IMR-90 (cell line): ENCODE measurements at regions not wholly inside any gene's neighbourhood (a gene's known extent, or its start where the extent isn't known, plus 50 kb on each side); places are given as distances from the start of the nearest gene placed in this dataset.

ENCODE experiments used
- ATAC-seq: fragments of 200-7000 bp; cut with Tn5 transposase; 2 replicates; pipeline ENCODE4 v1.9.1; 2020; ENCODE audit warnings: low read depth, mild to moderate bottlenecking, moderate library complexity
- BruUV-seq: library from RNA; stranded (reverse); fragments of 400-500 nt; replicated peaks from 2 replicates; lab custom pipeline; 2021; lab: Mats Ljungman, UMichigan
- CTCF ChIA-PET: fragments of 300-600 bp; formaldehyde crosslinking; extraction: SDS; loops from one replicate; lab custom pipeline; 2021; ENCODE audit warnings: antibody characterized with exemption; lab: Yijun Ruan, JAX
- POLR2A ChIA-PET: fragments of 300-600 bp; sonication (Branson Sonifier 250); formaldehyde crosslinking; loops from one replicate; lab custom pipeline; 2022; ENCODE audit warnings: antibody characterized with exemption; ENCODE audit not compliant: unreplicated experiment; lab: Charles Lee
- DNase-seq: peaks from one replicate; pipeline ENCODE4 v3.0.0; 2013
- H2AFZ ChIP-seq: replicated peaks from 2 replicates; pipeline ENCODE3; 2013; ENCODE audit warnings: low read length, mild to moderate bottlenecking; ENCODE audit not compliant: poor library complexity
- H2AK5ac ChIP-seq: 2 replicates; pipeline ENCODE4 v1.6.1; 2013; ENCODE audit warnings: low read depth, low read length, inconsistent platforms
- H2AK9ac ChIP-seq: replicated peaks from 2 replicates; pipeline ENCODE3; 2013; ENCODE audit warnings: mild to moderate bottlenecking, low read depth, low read length, moderate library complexity; ENCODE audit not compliant: poor library complexity
- H2BK120ac ChIP-seq: 2 replicates; pipeline ENCODE4 v1.6.1; 2013; ENCODE audit warnings: low read depth, low read length, inconsistent platforms
- H2BK15ac ChIP-seq: 3 replicates; pipeline ENCODE4 v1.6.1; 2013; ENCODE audit warnings: low read depth, low read length, inconsistent platforms
- H2BK20ac ChIP-seq: 2 replicates; pipeline ENCODE4 v1.6.1; 2013; ENCODE audit warnings: low read depth, mild to moderate bottlenecking, inconsistent platforms, low read length, moderate library complexity
- H2BK5ac ChIP-seq: 2 replicates; pipeline ENCODE4 v1.6.1; 2013; ENCODE audit warnings: mild to moderate bottlenecking, low read depth, low read length, inconsistent platforms; ENCODE audit not compliant: poor library complexity, severe bottlenecking
- H3K14ac ChIP-seq: replicated peaks from 2 replicates; pipeline ENCODE4 v1.6.1; 2013; ENCODE audit warnings: low read depth, low read length, inconsistent platforms
- H3K18ac ChIP-seq: 2 replicates; pipeline ENCODE4 v1.6.1; 2013; ENCODE audit warnings: low read depth, low read length, control low read depth
- H3K23ac ChIP-seq: 2 replicates; pipeline ENCODE4 v1.6.1; 2013; ENCODE audit warnings: low read depth, low read length, inconsistent platforms
- H3K27ac ChIP-seq: 2 replicates; pipeline ENCODE4 v1.5.1; 2013; ENCODE audit warnings: mild to moderate bottlenecking, control low read depth, low read length; ENCODE audit not compliant: insufficient read depth
- H3K27me3 ChIP-seq: 2 replicates; pipeline ENCODE4 v1.6.1; 2013; ENCODE audit warnings: low read length; ENCODE audit not compliant: control insufficient read depth, insufficient read depth
- H3K36me3 ChIP-seq: 2 replicates; pipeline ENCODE4 v1.6.1; 2013; ENCODE audit warnings: low read length, mixed read lengths; ENCODE audit not compliant: control insufficient read depth, insufficient read depth
- H3K4ac ChIP-seq: 2 replicates; pipeline ENCODE4 v1.6.1; 2013; ENCODE audit warnings: low read depth, low read length, inconsistent platforms
- H3K4me1 ChIP-seq: 2 replicates; pipeline ENCODE4 v1.6.1; 2013; ENCODE audit warnings: low read length, mixed read lengths; ENCODE audit not compliant: control insufficient read depth, insufficient read depth
- H3K4me2 ChIP-seq: 2 replicates; pipeline ENCODE4 v1.6.1; 2013; ENCODE audit warnings: low read depth, mild to moderate bottlenecking, control low read depth, low read length, moderate library complexity
- H3K4me3 ChIP-seq: 2 replicates; pipeline ENCODE4 v1.5.1; 2013; ENCODE audit warnings: low read depth, mild to moderate bottlenecking, control low read depth, low read length, moderate library complexity; ENCODE audit not compliant: insufficient read depth
- H3K56ac ChIP-seq: 2 replicates; pipeline ENCODE4 v1.6.1; 2013; ENCODE audit warnings: low read length, inconsistent platforms; ENCODE audit not compliant: insufficient read depth; ENCODE audit errors: extremely low read depth
- H3K79me1 ChIP-seq, 2 experiments: 2 replicates each; pipeline ENCODE4 v1.6.1; 2013; ENCODE audit warnings: low read length in 2 of 2, inconsistent platforms in 1 of 2, low read depth in 1 of 2
- H3K9ac ChIP-seq: 2 replicates; pipeline ENCODE4 v1.6.1; 2013; ENCODE audit warnings: low read depth, low read length, control low read depth
- H3K9me1 ChIP-seq: 2 replicates; pipeline ENCODE4 v1.6.1; 2013; ENCODE audit warnings: low read length, inconsistent platforms; ENCODE audit not compliant: insufficient read depth
- H3K9me3 ChIP-seq: 2 replicates; pipeline ENCODE4 v1.6.1; 2013; ENCODE audit warnings: low read length; ENCODE audit not compliant: control insufficient read depth, insufficient read depth
- H4K20me1 ChIP-seq: 2 replicates; pipeline ENCODE4 v1.6.1; 2013; ENCODE audit warnings: low read length, inconsistent platforms; ENCODE audit not compliant: insufficient read depth
- H4K5ac ChIP-seq: 2 replicates; pipeline ENCODE4 v1.6.1; 2013; ENCODE audit warnings: mild to moderate bottlenecking, low read depth, low read length, control low read depth
- H4K8ac ChIP-seq, 2 experiments: 2 replicates each; pipeline ENCODE4 v1.6.1; 2013; ENCODE audit warnings: low read depth in 2 of 2, low read length in 2 of 2, control low read depth in 1 of 2, inconsistent platforms in 1 of 2
- H4K91ac ChIP-seq: 2 replicates; pipeline ENCODE4 v1.6.1; 2013; ENCODE audit warnings: low read depth, low read length, inconsistent platforms; ENCODE audit not compliant: insufficient read depth
- BHLHE40 ChIP-seq: fragments of 150-350 bp; IDR thresholded peaks from 2 replicates; pipeline ENCODE4 v1.6.1; 2016; ENCODE audit warnings: mild to moderate bottlenecking, low read depth, low read length
- CHD1 ChIP-seq: IDR thresholded peaks from 2 replicates; pipeline ENCODE4 v1.6.1; 2012; ENCODE audit warnings: low read depth, low read length, improper control_type of control experiment
- FOS ChIP-seq: fragments of 150-350 bp; IDR thresholded peaks from 2 replicates; pipeline ENCODE4 v1.6.1; 2016; ENCODE audit warnings: low read depth, low read length
- MAFK ChIP-seq: IDR thresholded peaks from 2 replicates; pipeline ENCODE4 v1.6.1; 2012; ENCODE audit warnings: low read depth, low read length, improper control_type of control experiment
- MAZ ChIP-seq: IDR thresholded peaks from 2 replicates; pipeline ENCODE4 v1.6.1; 2012; ENCODE audit warnings: low read depth, mild to moderate bottlenecking, low read length, improper control_type of control experiment, moderate library complexity, borderline replicate concordance
- MXI1 ChIP-seq: IDR thresholded peaks from 2 replicates; pipeline ENCODE4 v1.6.1; 2012; ENCODE audit warnings: low read depth, mild to moderate bottlenecking, low read length, moderate library complexity, borderline replicate concordance
- POLR2A ChIP-seq: IDR thresholded peaks from 2 replicates; pipeline ENCODE4 v1.6.1; 2012; ENCODE audit warnings: mild to moderate bottlenecking, low read depth, low read length
- RAD21 ChIP-seq: IDR thresholded peaks from 2 replicates; pipeline ENCODE4 v1.6.1; 2012; ENCODE audit warnings: low read length, improper control_type of control experiment
- RCOR1 ChIP-seq: IDR thresholded peaks from 2 replicates; pipeline ENCODE4 v1.6.1; 2012; ENCODE audit warnings: mild to moderate bottlenecking, low read length, improper control_type of control experiment; ENCODE audit not compliant: insufficient replicate concordance
- RFX5 ChIP-seq: IDR thresholded peaks from 2 replicates; pipeline ENCODE4 v1.8.0; 2012; ENCODE audit warnings: low read depth, mild to moderate bottlenecking, low read length, moderate library complexity
- SMC3 ChIP-seq: fragments of 150-350 bp; IDR thresholded peaks from 2 replicates; pipeline ENCODE4 v1.6.1; 2016; ENCODE audit warnings: low read depth, mild to moderate bottlenecking, antibody characterized with exemption, low read length, moderate library complexity
- WGBS, 2 experiments: methylation state at CpG; one replicate each; pipeline versions ENCODE4 v1.1.5 to v1.1.7; 2013; ENCODE audit warnings: missing lambda C conversion rate in 2 of 2; ENCODE audit not compliant: insufficient read length in 1 of 2; ENCODE audit errors: extremely low coverage in 2 of 2; 5-methylcytosine and 5-hydroxymethylcytosine counted together
- dilution Hi-C: fragments of 300-500 bp; cut with HindIII; formaldehyde crosslinking; loops from one replicate; pipeline ENCODE4 v1.14.3; 2018; ENCODE audit warnings: low sequenced_read_pairs; ENCODE audit not compliant: unreplicated experiment
- in situ Hi-C: fragments of 300-500 bp; cut with MboI; formaldehyde crosslinking; loops from 3 replicates; pipeline ENCODE4 v1.14.3; 2019; ENCODE audit warnings: low sequenced_read_pairs, inconsistent platforms, mixed read lengths
- intact Hi-C: fragments of 100-400 bp; cut with micrococcal nuclease; formaldehyde crosslinking; loops from 2 replicates; pipeline ENCODE4 v1.10.0; 2022
- TF ChIP-seq, protein P1 (sequence below): conservative IDR thresholded peaks from 2 replicates; pipeline ENCODE4 v1.5.1; 2012; ENCODE audit warnings: mild to moderate bottlenecking, low read depth, low read length, improper control_type of control experiment
- TF ChIP-seq, protein P2 (sequence below): fragments of 150-350 bp; IDR thresholded peaks from 2 replicates; pipeline ENCODE4 v1.6.1; 2016; ENCODE audit warnings: low read depth, mild to moderate bottlenecking, low read length, moderate library complexity, borderline replicate concordance

DNA sequence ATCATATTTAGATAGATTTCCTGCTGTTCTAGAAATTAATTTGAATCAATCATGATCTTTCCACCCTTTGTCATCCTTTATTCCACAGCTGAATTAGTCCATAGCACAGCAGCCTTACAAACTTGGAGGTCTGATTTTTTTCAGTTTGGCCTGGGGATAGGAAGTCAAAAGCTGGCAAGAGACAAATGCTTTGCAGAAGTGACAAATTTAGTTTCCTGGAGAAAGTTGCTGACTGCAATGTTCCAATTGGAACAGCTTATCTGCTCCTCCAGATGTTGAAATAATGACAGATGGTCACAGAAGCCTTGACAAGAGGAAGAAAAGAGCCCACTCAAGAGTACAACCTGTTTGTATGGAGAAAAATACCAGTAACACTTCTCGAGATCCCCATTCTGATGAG, 1276.1 kb upstream of the CDH8 start:
- in situ Hi-C loops (no loop called here), dilution Hi-C loops (no loop called here), intact Hi-C loops (no loop called here)
- Histone ChIP-seq H2AK9ac (no peak overlapping the region), H3K4me2 (no peak overlapping the region), H3K79me1 (no peaks in the 10 kb centered on the region), H3K36me3 (no peaks in the 10 kb centered on the region), H3K4ac (no peak overlapping the region), H4K91ac (no peak overlapping the region), H3K4me1 (no peaks in the 10 kb centered on the region), H3K56ac (no peak overlapping the region), H3K14ac (no peak overlapping the region), H3K23ac (no peak overlapping the region), H4K5ac (no peak overlapping the region), H3K27me3 (no peaks in the 10 kb centered on the region), H4K8ac (no peak overlapping the region), H3K9me3 (peaks cover 5% of the 10 kb centered on the region; the same call in 1 of the 2 replicates), H2BK120ac (no peak overlapping the region), H3K27ac (no peak overlapping the region), H2AK5ac (no peak overlapping the region), H3K9ac (no peak overlapping the region), H3K9me1 (no peaks in the 10 kb centered on the region), H2BK5ac (no peak overlapping the region), H4K20me1 (no peaks in the 10 kb centered on the region), H2BK20ac (no peak overlapping the region), H3K4me3 (no peak overlapping the region), H3K18ac (no peak overlapping the region), H2AFZ (no peak overlapping the region), H2BK15ac (no peak overlapping the region)
- ChIA-PET CTCF (no interaction called here), POLR2A (no interaction called here)
- WGBS, 2 experiments: no CpG with 5 or more reads among the region's 1 CpG
- DNase-seq (no peak), ATAC-seq (no peak)
- BruUV-seq: no TSS peak
- TF ChIP-seq SMC3: no peak
- no peak for TF ChIP-seq RFX5
- TF ChIP-seq, protein P1, sequence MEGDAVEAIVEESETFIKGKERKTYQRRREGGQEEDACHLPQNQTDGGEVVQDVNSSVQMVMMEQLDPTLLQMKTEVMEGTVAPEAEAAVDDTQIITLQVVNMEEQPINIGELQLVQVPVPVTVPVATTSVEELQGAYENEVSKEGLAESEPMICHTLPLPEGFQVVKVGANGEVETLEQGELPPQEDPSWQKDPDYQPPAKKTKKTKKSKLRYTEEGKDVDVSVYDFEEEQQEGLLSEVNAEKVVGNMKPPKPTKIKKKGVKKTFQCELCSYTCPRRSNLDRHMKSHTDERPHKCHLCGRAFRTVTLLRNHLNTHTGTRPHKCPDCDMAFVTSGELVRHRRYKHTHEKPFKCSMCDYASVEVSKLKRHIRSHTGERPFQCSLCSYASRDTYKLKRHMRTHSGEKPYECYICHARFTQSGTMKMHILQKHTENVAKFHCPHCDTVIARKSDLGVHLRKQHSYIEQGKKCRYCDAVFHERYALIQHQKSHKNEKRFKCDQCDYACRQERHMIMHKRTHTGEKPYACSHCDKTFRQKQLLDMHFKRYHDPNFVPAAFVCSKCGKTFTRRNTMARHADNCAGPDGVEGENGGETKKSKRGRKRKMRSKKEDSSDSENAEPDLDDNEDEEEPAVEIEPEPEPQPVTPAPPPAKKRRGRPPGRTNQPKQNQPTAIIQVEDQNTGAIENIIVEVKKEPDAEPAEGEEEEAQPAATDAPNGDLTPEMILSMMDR: no peak
- TF ChIP-seq RAD21: no peak
- no peak for TF ChIP-seq MAFK
- TF ChIP-seq BHLHE40: no peak
- TF ChIP-seq POLR2A: no peak
- no peak for TF ChIP-seq CHD1
- no peak for TF ChIP-seq RCOR1
- TF ChIP-seq MXI1: no peak
- TF ChIP-seq, protein P2, sequence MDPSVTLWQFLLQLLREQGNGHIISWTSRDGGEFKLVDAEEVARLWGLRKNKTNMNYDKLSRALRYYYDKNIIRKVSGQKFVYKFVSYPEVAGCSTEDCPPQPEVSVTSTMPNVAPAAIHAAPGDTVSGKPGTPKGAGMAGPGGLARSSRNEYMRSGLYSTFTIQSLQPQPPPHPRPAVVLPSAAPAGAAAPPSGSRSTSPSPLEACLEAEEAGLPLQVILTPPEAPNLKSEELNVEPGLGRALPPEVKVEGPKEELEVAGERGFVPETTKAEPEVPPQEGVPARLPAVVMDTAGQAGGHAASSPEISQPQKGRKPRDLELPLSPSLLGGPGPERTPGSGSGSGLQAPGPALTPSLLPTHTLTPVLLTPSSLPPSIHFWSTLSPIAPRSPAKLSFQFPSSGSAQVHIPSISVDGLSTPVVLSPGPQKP: no peak
- TF ChIP-seq FOS: no peak
- no peak for TF ChIP-seq MAZ
